ENCODE measurements at regions not wholly inside any gene's neighbourhood (a gene's known extent, or its start where the extent isn't known, plus 50 kb on each side); places are given as distances from the start of the nearest gene placed in this dataset.

DNA sequence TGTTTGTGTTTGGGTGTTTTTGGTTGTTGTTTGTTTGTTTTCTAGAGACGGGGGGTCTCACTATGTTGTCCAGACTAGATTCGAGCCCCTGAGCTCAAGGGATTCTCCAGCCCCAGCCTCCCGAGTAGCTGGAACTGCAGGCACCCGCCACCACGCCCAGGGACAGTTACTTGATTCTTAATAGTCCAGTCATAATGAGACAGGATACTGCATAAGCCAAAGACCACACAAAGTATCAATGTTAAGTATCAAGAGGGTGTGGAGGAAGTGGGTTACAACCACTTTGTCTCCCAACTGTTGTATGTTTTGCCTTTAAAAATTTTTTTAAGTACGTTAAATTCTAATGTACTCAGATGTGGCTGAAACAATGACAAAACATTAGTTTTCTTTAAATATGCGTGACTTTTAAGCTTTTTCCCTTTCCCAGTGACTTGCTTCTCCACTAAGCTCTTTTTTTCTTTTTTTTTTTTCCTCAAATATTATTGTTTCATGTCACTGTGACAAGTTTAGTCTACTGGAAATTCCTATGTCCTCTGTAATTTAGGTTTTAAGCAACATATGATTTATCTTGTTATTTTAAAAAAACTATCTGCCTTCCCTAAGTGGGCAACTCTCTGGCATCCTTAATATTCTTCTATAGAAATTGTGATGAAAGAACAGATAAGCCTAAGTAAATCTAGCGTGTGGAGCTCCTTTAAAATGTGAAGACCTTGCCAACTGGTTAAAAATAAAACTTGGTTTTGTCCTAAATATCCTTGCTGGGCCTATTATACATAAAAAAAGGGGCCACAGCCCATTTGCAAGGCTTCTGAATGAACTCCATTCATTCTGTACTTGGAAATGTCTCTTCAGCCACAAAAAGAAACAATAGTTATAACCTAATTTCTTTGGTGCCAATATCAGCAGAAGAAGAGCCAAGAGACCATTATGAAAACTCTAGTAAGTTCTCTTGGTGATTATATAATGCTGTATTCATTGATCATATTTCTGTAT, 56.2 kb upstream of the DPH5 start:
- no peak for DNase-seq (ENCODE audit: low read depth)

- DNase-seq (ENCODE audit: low read depth), result no peak
Observed at GRCh38 chr1:101080859-101081258, 55.3 kb upstream of the DPH5 start.

DNA sequence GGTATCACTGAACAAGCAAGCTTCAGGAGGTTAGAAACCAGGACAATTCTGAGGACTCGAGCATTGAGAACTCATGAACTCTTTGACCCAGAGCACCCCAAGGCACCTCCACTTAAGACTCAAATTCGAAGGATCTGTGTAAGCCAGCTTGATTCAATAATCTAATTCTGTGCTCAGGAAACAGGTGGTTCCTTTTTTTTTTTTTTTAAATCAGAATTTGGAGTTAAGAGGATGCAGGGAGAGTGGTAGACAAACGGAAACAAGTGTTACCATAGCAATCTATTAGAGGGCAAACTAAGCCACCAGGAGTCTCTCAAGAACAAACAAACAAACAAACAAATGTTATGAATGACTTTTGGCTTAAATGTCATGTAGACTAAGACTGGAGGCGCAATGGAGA, 53.8 kb upstream of the DPH5 start:
- DNase-seq (ENCODE audit: low read depth), result no peak

- no peak for DNase-seq (ENCODE audit: low read depth)
Observed at GRCh38 chr1:101077849-101078248, 52.3 kb upstream of the DPH5 start.

DNA sequence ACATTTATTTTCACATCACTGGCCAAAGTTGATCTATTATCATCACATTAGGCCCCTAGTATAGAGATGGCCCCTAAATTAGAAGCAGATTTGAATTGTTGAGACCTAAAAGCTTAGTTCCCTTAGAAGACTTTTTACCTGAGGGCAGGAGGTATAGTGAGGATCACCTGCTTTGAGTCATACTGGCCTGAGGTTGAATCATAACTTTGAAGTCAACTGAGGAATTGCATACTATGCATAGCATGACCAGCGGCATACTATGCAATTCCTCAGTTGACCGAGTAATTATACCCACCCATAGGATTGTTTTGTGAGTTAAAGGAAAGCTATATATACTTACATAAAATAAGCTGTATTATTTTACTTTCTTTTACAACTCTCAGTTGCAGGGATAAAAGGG, 50.3 kb upstream of the DPH5 start:
- no peak for DNase-seq (ENCODE audit: low read depth)

Measured in stimulated activated CD4-positive, alpha-beta T cell treated with anti-CD3 and anti-CD28 coated beads, Interleukin-2, amount 100 ng/mL, for 4 hours (primary cell).